NCI-H146 treated with DMSO at 0.1 percent for 48 hours (cell line): ENCODE measurements at regions not wholly inside any gene's neighbourhood (a gene's known extent, or its start where the extent isn't known, plus 50 kb on each side); places are given as distances from the start of the nearest gene placed in this dataset.
"Not testable (repeated sequence)": the region's sequence is repeated elsewhere in the genome, so short reads cannot be mapped to it uniquely, and the experiment has no call there.

Experiments
- DNase-seq: peaks from one replicate; lab custom pipeline; 2025; ENCODE audit not compliant: unreplicated experiment; lab: John Stamatoyannopoulos, UW

DNA sequence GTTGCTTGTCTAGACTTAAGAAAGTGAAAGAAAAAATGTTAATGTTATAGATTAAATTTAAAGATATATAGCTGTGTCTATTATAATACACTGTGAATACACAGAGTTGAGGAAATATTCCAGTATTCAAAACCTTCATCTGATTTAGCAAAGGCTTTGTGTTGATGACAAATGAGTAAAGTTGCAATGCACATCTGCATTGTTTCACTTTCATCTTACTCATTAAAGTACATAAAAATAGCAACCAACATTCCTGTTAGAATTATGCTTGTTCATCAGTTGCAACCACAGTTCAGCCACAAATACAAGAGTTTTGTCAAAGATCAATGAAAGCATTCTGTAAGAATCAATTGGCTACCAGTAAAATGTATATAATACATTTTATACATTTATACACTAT is 346.4 kb upstream of the SLC7A11 start:
- DNase-seq = no peak

DNA sequence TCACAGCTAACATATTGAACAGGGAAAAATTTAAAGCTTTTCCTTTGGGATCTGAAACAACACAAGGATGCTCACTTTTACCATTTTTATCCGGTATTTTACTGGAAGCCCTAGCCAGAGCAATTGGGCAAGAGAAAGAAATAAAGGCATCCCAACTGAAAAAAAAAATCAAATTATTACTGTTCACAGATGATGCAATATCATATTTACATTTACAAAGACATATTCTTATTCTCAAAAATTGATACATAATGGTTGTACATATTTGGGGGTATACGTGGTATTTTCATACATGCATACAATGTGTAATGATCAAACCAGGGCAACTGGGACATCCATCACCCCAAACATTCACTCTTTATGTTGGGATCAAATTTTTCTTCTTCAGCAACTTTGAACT is 337.0 kb upstream of the SLC7A11 start:
- DNase-seq = no peak

DNA sequence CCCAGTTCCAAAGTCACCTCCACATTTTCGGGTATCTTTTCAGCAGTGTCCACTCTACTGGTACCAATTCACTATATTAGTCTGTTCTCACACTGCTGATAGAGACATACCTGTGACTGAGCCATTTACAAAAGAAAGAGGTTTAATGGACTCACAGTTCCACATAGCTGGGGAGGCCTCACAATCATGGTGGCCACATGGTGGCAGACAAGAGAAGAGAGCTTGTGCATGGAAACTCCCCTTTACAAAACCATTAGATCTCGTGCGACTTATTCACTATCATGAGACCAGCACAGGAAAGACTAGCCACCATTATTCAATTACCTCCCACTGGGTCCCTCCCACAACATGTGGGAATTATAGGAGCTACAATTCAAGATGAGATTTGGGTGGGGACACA is 335.7 kb upstream of the SLC7A11 start:
- DNase-seq = not testable (repeated sequence)

DNA sequence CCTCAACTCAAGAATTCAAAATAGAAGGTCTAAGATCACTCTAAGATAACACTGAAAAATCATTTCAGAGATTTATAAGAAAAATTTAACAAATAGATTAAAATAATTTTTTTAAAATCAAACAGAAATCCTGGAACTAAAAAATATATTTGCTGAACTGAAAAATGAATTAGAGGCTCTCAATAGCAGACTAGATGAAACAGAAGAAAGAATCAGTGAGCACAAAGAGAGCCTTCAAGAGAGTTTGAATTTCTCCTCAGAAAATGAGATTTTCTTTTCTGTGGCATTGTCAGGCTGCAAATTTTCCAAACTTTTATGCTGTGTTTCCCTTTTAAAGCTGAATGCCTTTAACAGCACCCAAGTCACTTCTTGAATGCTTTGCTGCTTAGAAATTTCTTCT is 335.0 kb upstream of the SLC7A11 start:
- no peak for DNase-seq

DNA sequence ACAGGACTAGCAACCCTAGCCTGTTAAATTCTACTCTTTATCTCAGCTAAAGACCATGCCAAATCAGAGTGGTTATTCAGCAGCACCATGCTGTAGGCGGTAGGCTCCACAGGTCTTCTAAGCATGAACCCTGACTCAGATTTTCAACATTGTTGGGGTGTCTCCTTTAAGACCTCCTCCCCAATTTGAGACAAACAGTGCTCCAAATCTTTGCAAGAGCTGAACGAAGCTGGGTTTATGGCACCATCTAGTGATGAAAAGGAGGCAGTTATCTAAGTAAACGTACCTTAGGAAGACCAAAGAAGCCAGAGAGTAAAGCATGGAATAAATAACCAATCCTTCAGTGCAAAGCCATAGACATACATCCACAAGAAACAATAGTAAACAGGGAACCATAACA is 334.5 kb upstream of the SLC7A11 start:
- no peak for DNase-seq

DNA sequence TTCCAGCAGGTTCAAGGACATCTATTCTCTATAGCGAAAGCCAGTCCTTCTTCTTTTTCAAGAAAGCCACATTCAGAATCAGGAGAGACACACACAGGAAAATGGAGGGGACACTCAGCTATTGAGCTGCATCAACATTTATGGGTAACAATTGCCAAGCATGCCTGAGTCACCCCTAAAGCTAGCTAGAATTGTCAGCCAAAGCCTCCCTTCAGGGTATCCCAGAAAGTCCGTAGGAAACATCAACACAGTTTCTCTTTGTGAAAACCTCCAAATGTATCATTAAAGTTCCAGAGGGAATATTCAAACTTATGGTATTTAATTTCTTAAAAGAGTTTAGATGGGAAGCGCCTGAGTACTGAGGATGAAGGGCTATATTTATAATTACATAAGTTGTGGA is 331.1 kb upstream of the SLC7A11 start:
- no peak for DNase-seq

- DNase-seq = no peak
Measured at GRCh38 chr4:138572007-138572406, 329.9 kb upstream of the SLC7A11 start.

DNA sequence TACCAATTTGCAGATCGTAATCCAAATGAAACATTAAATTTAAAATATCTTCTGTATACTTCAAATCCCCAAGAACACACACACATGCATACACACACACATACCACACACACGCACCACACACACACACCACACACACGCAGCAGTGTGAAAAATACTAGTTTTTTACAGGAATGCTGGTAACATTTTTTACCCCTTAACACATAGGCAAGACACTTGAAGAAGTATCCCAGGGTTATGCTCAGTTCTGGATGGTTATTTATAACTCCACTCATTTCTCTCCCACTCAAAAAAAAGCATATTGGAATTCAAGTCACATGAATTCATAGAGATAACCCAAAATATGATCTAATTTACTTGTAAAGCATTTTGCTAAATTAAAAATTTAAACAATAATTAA is 325.5 kb upstream of the SLC7A11 start:
- DNase-seq = no peak

DNA sequence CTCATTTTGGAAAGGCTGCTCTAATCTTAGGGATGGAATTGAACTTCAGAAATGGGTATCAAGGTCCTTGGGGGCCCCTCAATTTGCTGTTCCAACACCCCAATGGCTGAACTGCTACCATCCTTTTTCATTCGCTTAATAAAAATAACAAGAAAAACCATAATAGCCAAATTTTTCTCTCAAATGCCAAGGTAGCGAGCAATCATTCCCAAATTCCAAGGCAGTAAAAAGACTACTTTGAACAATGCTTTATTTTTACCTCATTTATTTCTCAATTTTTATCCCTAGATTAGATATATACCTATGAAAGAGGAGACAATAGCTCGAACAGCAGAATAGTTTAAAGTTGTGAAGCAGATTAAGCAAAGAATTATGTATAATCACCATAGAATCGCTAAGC is 323.4 kb upstream of the SLC7A11 start:
- no peak for DNase-seq

DNA sequence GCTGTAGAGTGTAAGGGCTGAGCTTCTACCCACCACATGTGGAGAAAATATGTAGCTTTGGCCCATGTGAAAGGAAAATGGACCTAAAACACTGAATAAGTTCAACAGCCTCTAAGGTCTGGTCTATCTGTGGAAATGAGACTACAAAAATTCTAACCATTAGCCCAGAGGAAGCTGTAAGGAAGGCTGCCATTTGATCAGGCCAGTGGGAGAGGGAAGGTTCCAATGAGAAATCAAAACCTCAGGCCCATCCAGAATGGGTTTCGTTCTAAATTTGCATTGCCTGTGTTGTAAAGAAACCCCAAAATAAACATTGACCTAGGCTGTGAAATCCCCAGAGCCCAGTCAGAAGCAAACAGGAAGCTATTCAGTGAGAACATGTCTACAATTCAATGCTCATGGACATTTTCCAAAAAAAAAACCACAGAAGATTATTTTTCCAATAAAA is 320.4 kb upstream of the SLC7A11 start:
- DNase-seq = no peak

DNA sequence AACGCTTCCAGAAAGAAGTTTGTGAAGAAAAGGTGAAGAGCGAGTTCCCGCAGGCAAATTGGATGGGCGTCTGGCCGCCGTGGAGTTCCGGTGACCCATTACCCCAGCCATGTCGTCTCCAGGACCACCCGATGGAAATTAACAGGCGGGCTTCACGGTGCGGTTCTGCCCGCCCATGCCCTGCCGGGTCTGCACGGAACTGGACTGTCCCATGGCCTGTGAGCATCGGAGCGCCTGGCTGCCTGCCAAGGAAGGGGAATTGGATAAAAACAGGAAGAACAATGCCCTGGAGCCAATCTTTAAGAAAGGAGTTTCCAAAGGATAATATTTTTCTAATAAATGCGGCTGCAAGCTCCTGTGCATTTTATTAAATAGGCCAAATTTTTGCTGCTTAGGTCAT is 319.8 kb upstream of the SLC7A11 start:
- DNase-seq = no peak

DNA sequence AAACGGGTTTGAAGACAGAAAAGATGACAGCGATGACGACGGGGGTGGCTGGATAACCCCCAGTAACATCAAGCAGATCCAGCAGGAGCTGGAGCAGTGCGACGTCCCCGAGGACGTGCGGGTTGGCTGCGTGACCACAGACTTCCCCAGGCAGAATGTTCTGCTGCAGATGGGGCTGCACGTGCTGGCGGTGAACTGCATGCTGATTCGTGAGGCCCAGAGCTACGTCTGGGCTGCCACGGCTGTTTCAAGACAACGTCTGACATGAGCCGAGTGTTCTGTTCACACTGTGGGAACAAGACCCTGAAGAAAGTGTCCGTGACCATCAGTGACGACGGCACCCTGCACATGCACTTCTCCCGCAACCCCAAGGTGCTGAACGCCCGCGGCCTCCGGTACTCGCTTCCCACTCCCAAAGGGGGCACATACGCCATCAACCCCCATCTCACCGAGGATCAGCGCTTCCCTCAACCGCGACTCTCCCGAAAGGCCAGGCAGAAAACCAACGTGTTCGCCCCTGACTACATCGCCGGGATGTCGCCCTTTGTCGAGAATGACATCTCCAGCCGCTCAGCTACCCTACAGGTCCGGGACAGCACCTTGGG is 319.2 kb upstream of the SLC7A11 start:
- no peak for DNase-seq

DNA sequence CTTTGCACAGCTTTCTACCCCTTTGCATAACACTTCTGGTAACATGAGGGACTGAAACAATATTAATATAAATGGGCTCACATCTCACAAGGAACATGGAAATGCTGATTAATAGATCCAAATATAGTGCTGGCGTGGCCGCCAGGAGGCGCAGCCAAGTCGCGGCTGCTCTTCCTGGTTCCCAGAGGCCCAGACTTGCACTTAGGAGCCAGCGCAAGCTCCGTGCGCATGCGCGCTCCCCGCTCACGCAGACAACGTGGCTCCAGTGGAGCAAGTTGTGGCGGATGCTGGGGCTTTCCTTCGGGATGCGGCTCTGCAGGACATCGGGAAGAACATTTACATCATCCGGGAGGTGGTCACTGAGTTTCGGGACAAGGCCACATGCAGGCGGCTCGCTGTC is 318.3 kb upstream of the SLC7A11 start:
- no peak for DNase-seq

DNA sequence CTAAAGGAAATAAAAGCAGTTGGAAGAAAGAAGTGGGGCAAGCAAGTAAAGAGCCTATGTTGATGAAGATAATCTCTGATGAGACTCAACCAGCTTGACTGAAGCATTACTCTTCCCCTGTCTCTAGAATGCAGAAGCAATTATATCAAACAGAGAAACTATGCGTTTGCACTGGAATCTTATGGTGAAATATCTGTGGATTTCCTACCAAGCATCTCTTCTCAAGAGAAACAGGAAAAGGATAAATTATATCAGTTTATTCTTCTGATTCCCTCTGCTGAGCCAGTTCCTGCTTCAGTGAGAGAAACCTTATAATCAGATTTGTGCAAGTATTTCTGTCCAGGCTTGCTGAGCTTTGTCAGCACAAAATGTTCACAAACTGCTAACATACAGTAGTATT is 316.7 kb upstream of the SLC7A11 start:
- DNase-seq = no peak

DNA sequence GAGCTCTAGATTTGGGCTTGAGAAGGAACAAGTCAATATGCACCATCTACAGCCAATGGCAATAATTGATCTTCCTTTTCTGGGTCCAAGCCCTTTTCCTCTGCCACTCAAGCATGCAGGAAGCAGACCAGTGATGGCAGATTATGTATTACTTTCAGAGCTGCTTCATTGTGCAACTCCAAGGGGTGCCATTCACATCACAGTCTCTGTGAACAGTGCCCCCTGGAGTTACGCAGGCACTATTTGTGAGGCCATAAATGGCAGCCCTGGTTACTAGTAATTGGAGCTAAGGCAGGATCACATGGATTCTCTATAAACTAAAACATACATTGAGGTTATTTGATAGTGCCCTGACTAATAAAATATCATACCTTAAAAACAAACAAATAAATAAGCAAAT is 313.4 kb upstream of the SLC7A11 start:
- DNase-seq = peak; percentile 80

- DNase-seq = no peak
Measured at GRCh38 chr4:138555108-138555507, 313.0 kb upstream of the SLC7A11 start.

GRCh38 chr4:138553001-138553845 is 311.1 kb upstream of the SLC7A11 start:
- DNase-seq = no peak

DNA sequence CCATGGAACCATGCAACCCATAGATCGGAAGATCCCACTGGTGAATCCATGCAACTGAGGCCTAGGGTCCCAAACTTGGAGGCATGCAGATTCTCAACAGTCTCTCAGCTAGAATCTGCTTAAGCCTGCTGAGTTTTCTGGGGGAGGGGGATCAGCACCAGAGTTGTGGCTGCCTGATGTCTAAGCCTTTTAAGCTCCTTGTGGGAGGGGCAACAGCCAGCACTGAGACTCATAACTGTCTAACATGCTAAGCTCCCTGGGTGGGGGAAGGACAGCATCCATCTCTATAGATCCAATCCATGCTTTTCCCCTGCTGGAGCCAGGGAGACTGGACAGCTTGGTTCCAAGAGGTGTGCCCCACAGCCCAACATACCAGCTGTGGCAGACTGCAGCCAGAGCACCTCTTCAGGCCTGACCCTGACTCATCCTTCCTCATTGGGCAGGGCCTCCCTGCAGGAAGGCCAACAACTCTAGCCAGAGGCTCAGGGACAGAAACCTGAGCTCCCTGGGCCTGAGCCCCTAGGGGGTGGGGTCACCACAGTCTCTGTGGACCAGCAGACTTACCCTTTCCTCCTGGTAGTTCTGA is 300.1 kb upstream of the SLC7A11 start:
- no peak for DNase-seq

DNA sequence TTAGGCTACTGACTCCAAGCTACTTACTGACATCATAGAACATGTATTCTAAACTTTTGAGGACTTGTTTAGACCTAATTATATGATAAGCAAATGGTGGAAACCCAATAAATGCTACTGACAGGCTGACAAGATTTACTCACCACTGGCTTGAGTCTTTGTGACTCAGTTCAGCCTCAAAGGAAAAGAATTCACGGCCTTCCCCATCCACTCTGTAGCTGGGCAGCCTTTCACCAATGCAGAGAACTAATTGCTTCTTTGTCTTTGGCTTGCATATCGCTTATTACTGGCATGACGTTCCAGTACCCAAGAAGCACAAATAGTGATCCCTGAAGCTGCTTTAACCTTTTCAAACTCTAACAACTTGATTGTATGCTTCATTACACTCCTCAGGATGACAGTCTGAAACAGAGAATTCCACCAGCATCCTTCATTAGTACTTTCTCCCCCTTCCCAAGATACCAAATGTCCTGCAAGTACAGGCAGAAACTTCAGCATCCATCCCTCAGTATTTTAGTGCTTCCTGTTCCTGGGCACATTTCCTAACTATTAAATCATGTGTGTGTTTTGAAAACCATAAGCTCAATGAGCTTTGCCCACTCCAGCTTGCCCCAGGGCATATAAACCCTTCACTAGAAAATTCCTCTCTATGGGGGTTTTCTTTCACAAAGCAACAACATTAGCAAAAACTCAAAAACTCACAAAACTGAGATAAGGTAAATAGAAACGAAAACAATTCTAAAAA is 298.1 kb upstream of the SLC7A11 start:
- DNase-seq = no peak

DNA sequence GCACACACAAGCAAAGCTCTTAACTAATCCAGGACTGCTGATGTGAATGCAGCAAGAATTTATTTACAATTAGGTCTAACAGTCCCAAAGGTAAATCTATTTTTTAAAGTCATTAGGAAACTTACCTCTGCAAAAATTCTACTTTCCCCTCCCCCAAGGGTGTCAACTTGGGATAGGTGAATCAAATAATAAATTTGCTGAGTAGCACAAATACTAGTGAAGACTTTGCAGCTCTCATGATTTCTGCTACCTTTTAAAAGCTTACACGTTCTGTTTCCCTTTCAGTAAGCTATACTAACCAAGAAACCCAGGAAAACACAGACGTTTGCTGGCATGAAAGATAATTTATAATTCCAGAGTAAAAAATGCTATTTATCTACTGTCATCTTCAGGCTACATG is 296.6 kb upstream of the SLC7A11 start:
- no peak for DNase-seq

- DNase-seq = no peak
Measured at GRCh38 chr4:138537731-138538490, 295.8 kb upstream of the SLC7A11 start.
